NCI-H2227 (cell line): ENCODE measurements at regions not wholly inside any gene's neighbourhood (a gene's known extent, or its start where the extent isn't known, plus 50 kb on each side); places are given as distances from the start of the nearest gene placed in this dataset.

ENCODE experiments used
- DNase-seq: peaks from one replicate; lab custom pipeline; 2025; ENCODE audit not compliant: unreplicated experiment; lab: John Stamatoyannopoulos, UW

DNA sequence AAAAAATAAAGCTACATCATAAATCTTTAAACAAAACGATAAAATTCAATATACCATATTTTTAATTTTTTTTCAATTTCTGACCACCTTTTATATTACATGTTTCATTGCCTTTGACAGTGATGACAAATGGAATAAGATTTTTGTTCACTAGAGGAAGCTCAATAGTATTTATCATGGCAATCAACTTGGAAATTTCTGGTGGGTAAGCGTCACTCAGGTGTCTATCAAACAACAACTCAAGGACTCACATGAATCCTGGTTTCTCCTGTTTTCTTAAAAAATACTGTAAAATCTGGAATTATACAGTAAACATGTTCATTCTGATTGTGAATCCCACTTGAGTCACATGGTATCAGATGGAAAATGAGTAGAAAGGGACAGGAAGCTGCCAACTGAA lies 782.2 kb downstream of the OTOL1 start:
- DNase-seq, result no peak

DNA sequence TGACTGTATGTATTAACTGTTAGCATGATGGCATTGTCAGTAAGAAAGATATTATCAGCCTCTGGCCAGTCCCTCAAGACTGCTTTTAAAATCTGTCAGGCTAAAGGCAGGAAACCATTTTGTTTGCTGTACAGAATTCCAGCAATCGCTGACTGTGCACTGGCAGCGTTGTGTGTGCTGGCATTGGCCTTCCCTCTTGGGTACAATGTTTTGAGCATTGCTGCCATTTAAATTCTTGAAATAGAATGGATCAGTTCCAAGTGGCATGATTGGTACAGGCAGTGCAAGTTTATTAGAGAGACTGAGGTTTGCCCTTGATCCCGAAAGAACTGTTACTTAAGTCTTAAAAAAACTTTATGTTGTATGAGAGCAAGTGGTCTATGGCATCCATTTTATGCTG lies 788.7 kb downstream of the OTOL1 start:
- DNase-seq, result no peak

DNA sequence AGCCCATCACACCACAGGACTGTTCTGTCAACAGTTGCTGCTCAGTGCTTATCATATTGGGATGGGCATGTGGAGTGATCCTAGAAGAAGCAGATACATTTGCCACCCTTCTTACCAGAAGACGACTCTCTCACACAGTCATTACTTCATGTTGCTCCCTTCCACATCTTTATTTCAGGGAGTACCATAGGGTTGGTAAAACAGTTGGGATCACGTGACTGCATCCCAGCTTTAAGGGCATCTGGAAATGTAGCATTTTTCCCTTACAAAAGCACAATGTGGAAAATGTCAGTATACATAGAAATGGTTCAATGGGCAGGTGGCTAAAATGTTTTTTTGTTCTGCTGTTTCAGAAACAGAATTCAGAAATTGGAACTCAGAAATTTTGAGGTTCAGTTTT lies 791.0 kb downstream of the OTOL1 start:
- no peak for DNase-seq

DNA sequence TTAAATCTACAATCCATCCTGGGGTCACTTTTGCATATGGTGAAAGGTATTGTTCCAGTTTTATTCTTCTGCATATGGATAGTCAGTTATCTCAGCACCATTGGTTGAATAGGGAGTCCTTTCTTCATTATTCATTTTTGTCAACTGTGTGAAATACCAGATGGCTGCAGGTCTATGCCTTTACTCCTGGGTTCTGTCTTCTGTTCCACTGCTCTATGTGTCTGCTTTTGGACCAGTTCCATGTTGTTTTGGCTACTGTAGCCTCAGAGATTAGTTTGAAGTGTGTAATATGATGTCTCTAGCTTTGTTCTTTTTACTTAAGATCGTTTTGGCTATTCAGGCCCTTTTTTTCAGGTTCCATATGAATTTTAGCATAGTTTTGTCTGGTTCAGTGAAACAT lies 795.8 kb downstream of the OTOL1 start:
- no peak for DNase-seq

DNA sequence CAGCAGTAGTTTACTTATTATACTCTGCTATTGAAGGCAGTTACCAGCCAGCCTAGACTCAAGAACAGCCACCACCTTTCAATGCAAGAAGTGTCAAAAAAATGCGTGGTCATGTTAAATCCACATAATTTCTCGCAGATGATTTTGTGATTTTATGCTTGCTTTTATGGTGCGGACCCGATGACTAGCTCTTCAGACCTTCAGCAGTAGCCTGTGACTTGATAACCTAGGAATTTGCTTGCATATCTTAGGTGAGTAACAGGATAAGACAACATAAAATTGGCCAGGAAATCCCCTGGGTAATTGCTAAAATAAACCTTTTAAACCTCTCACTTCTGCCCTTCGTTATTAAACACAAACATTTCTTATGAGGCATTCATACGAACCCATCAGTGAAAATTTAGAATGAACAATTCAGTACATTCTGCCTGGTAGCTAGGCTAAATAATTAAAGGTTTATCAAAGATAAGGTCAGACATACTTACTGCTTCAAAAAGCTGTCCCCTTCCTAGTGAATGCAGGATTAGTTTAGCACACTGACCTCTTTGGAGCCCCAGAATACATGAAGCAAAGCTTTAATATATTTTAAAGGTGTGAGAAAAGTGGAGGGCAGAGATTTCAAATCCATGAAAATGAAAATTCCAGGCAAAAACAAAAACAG lies 798.8 kb downstream of the OTOL1 start:
- no peak for DNase-seq

DNA sequence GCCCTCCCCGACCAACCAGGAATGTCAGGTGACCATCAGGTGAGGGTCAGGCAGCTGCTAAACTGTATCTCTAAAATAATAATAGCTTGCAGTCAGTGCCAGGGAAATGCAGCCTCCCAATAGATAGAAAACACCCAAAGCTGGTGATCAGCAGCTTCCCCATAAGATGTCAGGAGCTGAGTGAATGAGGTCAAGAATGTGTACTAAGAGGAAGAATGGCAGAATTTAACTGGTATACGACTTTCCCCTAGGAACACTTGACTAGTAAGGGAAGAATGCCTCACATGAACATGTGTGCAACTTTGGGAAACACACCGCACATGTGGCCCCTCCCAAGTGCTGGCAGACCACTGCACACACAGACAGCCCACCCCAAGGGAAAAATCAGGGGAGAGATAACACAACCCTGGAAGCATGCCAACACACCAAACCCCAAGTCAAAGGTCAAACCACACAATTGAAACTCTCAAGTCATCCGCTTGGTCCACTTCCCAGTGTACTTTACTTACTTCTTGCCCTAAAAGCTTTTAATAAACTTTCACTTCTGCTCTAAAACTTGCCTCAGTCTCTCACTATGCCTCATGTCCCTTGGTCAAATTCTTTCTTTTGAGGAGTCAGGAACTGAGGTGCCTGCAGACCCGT lies 806.5 kb downstream of the OTOL1 start:
- DNase-seq, result no peak

DNA sequence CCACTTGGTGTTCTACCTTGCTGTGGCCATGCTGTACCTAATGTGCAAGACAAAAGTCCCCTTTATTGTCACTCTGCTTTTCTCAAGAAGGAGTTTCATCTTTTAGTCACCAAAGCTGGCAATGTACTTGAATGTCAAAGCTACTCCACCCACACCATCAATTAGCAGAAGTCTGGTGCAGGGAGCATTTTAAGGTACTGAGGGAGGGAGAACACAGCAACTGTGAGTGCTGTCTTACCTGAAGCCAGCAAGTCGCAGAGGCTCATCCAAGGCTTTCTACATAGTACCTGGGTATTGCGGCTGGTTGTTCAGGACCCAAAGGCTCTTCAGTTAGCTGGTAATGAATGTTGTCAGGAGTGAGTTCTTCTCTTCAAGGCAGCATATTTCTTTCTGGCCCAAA lies 820.4 kb downstream of the OTOL1 start:
- no peak for DNase-seq

DNA sequence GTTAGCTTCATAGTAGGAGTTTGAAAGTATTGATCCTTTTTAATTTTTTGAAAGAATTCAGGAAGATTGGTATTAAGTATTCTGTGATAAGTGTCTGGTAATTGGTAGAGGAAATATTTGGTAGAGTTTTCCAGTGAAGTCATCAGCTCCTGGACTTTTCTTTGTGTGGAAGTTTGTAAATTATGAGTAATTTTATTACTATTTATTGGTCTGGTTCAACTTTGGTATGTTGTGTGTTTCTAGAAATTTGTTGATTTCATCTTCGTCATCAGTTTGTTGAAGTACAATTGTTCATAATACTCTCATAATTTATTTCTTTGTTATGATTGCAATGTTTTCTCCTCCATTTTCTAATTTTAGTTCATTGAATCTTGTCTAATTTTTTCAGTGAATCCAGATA lies 832.0 kb downstream of the OTOL1 start:
- DNase-seq, result no peak

DNA sequence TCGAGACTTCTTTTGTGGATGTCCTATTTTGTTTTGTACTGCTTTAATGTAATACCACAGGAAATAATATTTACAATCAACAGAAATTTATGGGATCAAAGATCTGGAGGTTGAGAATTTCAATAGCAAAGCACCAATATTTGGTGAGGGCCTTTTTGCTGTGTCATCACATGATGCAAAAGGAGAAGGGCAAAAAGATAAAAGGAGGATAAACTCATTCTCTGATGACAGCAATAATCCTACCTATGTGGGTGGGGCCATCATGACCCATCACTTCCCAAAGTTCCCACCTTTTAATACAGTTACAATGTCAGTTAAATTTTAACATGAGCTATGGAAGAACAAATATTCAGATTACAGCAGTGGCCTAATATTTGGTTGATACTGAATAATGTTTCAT lies 832.9 kb downstream of the OTOL1 start:
- no peak for DNase-seq

DNA sequence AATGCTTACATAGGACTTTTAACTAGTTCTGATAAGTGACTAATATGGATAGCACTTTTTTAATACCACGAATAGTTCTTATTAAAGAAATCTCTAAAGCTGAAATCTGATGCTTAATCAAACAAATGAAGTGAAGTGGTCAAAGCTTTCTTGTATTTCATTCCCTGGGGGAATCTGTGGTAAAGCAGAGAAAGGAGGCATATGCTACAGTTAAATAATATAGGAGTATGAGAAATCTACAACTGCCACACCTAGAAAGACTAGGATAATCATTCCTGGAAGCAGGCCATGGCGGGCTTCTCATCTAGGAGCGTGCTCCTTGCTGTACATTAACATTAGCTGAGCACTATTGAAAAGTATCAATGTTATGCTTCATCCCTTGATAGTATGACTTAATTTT lies 835.7 kb downstream of the OTOL1 start:
- no peak for DNase-seq

DNA sequence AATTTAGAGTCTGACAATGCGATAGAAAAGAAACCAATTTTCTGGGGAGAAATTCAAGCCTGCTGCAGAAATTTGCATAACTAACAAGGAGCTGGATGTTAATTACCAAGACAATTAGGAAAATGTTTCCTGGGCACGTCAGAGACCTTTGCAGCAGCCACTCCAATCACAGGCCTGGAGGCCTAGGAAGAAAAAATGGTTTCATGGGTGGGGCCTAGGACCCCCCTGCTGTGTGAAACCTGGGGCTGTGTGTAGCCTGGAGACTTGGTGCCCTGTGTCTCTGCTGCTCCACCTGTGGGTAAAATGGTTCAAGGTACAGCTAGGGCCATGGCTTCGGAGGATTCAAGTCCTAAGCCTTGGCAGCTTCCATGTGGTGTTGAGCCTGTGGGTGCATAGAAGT lies 837.9 kb downstream of the OTOL1 start:
- no peak for DNase-seq

DNA sequence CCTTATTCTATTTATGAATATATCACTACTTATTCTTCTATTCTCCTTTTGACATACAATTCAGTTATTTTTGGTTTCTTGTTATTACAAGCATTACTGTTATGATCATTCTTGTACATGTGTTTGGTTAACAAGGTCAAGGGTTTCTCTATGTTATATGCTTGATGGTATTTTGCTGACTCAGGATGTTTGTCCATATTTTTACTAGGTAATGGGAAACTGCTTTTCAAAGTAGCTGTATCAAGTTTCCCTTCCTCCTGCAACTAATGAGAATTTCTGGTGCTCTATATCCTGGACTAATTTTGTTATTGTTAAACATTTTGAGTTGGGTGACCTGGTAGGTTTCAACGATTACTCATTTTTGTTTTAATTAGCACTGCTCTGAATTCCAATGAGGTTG lies 841.0 kb downstream of the OTOL1 start:
- DNase-seq, result no peak

DNA sequence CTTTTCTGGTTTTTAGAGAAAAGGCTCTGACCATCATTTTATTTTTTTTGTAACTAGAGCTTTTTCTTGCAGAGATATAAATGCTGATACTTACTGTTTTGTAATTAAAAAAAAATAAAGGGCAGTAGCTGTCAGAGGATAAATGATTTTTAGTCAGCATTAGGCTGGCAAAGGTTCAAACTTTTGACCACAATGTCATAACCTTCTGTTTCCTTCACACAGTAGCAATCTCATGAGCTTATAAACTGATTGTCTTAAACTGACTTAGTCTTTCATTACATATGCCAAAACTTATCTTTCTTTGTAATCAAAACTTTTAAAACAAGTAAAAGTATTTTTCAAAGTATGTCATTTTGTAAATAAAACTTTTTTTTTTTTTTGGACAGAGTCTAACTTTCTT lies 841.9 kb downstream of the OTOL1 start:
- no peak for DNase-seq

DNA sequence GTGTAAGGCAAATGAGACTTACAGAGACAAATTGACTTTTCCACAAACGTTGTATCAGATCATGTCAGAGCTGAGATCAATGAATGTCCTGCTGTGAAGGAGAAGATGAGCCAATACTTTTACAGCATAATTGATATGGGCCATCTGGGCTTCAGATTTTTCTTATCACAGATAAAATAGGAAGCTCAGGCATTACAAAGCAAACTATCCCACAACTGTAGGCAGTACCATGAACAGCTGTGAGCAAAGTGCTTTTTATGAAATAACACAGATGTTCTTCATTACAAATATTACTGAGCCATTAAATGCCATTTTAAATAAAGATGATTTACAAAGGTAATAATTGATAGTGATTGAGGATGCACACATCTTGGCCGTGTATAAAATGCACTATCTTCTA lies 852.3 kb downstream of the OTOL1 start:
- DNase-seq, result no peak

DNA sequence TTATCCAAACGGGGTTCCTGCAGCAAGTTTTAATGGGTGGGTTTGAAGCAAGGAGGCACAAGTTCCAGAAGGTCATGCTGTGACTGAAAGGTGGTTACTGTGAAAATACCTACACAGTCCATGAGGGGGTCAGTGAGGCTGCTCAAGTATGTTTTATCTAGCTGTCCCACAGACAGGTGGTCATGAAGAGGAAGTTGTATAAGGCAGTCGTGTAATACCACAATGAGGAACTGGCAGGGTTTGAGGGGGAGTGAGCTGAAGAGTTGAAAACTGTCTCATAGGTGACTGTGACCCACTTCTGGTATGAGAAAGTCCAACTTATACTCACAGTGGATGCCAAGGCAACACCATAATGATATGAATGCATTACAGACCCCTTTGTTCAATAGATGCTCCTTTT lies 856.8 kb downstream of the OTOL1 start:
- DNase-seq, result no peak

DNA sequence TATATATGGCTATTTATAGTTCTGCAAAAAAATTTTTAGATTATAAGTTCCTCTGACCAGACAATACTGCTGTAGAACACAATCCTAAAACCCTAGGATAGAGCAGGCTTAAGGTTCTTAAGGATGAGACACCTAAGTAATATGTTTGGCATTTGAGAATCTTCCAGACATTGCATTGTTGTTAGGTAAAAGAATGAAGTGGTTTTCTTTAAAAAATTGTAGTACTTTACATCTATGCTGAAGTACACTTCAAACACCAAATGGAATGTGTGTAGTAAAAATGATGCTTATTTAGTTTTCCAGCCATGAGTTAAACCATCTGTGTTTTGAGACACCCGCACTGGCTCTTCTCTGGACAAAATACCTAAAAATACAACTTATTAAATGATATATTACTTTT lies 857.7 kb downstream of the OTOL1 start:
- no peak for DNase-seq

DNA sequence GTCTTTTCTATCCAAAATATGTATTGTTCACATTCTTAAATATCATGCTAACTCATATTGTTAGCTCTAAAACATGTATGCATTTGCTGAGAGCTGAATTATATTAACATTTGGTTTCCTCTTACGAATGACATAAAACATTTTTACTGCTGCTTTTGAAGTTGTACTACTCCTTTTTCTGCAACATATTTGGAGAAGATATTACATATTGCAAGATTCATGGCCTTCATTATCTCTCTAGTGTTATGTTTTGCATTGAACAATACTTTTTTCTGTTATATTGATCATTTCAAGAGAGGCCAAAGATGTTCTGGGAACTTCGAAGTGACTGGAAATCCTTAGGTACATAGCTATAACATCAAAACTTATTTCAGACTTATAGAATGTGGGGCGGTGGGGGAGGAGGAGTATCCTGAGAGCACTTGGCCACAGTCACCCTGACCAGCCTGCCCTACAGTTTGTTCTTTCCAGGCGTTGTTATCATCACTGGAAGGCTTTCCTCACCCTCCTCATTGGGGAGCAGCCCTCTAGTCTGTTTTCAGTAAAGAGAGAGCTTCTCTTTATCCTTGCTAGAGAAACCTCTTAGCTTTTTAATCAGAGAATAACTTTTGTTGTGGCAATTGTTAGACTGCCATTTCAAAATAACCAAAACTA lies 868.6 kb downstream of the OTOL1 start:
- no peak for DNase-seq

DNA sequence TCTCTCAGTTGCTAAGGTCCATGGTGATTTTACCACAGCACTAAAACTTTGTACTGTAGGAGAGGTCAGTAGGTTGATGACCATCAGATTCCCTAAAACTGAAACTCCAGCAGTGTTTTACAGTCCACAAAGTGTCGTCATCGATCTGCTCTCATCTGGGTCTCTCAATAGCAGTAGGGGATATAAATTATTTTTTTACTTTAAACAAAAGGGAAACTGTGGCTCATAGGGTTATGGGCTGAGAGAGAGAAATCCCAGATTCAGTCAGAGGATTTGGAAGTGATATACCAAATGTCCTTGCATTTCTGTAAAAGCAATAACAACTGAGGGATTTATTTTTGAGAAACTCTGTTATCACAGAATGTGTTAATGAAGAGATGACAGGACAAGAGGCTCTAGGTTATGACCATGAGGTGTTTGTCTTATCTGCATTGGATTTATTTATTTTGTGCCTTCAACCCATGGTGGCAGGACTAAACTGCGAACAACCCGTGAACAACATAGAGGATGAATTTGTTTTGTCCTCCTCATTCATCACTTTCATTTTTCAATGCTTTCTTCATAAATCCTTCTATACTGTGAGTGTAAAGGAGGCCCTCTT lies 869.7 kb downstream of the OTOL1 start:
- no peak for DNase-seq

DNA sequence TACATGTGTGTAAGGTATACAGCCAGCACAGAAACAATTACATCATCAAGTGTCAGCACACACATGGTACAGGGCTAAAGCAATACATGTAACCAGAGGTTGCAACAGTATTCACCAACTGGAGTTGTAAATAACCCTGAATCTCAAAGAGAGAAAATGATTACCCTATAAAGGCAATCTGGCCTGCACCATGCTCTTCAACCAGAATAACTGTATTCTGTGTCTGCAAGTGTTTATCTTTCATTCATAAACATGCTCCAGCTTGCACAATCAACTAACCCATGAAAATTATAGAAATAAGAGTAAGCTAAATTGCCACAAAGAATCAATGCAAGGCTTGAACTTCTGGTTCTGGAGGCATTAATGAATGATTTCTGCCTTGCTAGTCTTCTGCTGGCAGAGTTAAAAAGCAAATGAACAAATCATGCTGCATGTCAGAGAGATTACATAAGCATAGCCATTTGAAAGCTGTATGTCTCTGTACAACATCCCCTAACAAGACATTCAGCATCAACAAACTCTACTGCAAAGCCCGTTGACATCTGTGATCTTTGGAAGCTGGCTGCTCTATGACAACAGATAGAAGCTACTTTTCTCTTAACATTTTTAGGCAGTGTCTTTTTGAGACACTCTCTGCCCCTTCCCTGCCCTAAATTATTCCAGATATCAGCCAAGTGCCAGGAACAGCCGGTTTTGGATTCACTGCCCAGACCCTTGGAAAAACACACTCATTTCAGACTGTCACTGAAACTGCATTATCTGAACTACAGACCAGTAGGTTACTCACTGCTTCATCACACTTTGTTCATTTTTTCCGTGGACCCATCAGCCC lies 871.0 kb downstream of the OTOL1 start:
- DNase-seq, result no peak

DNA sequence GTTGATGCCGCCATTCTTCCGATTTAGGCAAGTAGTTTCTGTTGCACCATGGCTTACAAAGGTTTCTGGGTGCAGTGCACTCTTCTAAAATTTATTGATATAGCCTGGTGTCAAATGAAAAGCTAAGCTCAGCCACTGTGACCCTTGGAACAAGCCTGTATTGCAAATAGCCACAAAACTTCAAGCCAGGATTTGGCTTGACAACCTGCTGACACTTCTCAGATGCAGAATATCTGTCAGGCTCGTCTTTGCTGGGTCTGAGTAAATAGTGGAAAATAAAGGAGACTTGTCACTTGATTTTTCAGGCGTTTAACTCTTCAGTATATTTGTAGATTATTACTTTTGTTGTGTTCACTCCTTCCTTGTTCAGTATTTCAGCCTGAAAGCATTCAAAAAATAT lies 871.8 kb downstream of the OTOL1 start:
- DNase-seq, result no peak

DNA sequence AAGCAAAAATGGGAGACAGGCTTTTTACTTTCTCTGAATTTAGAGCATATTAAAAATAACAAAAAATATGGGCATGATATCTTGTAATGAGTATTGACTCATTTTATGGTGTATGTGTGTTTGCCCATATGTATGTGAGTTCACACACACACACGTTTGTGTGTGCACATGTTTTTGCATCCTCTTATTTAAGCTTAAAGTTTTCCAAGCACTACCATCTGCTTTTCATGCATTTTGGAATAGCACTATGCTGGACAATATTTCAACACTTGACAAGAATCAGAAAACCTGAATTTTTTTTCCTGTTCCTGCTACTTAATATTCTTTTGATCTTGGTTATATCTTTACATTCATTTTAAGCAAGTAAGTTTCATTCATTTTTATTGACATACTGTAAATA lies 872.7 kb downstream of the OTOL1 start:
- DNase-seq, result no peak
